Liver (tissue), 8 donors: ENCODE measurements at regions not wholly inside any gene's neighbourhood (a gene's known extent, or its start where the extent isn't known, plus 50 kb on each side); places are given as distances from the start of the nearest gene placed in this dataset.

ENCODE experiments used
- DNase-seq: peaks from one replicate; pipeline ENCODE4 v3.0.0-alpha.2; 2017; ENCODE audit warnings: low spot score
- H3K27ac ChIP-seq, 2 donors: one replicate each; pipeline ENCODE4 v1.7.0; 2013; ENCODE audit warnings: inconsistent platforms in 2 of 2, low read length in 2 of 2, control low read depth in 1 of 2, low read depth in 1 of 2, mild to moderate bottlenecking in 1 of 2
- H3K27me3 ChIP-seq, 4 donors: one replicate each; pipeline versions ENCODE4 v1.6.1 to v1.7.0; 2013; ENCODE audit warnings: low read length in 3 of 4, inconsistent platforms in 1 of 4, mild to moderate bottlenecking in 1 of 4, moderate library complexity in 1 of 4; ENCODE audit not compliant: control insufficient read depth in 4 of 4, insufficient read depth in 4 of 4
- H3K36me3 ChIP-seq, 4 donors: one replicate each; pipeline versions ENCODE4 v1.6.1 to v1.7.0; 2013; ENCODE audit warnings: low read length in 3 of 4, mild to moderate bottlenecking in 3 of 4, low read depth in 1 of 4, moderate library complexity in 1 of 4; ENCODE audit not compliant: control insufficient read depth in 4 of 4, insufficient read depth in 3 of 4
- H3K4me1 ChIP-seq, 4 donors: one replicate each; pipeline versions ENCODE4 v1.6.1 to v1.7.0; 2013; ENCODE audit warnings: low read length in 3 of 4, mild to moderate bottlenecking in 3 of 4, moderate library complexity in 1 of 4; ENCODE audit not compliant: control insufficient read depth in 4 of 4, insufficient read depth in 4 of 4
- H3K4me3 ChIP-seq, 3 donors: one replicate each; pipeline versions ENCODE4 v1.6.1 to v1.7.0; 2013; ENCODE audit warnings: low read length in 3 of 3, control low read depth in 1 of 3, low read depth in 1 of 3, mild to moderate bottlenecking in 1 of 3
- H3K9ac ChIP-seq, 2 donors: one replicate each; pipeline ENCODE4 v1.7.0; 2013; ENCODE audit warnings: low read length in 2 of 2, mild to moderate bottlenecking in 2 of 2, moderate library complexity in 2 of 2, control low read depth in 1 of 2, low read depth in 1 of 2
- H3K9me3 ChIP-seq, 4 donors: one replicate each; pipeline versions ENCODE4 v1.6.1 to v1.7.0; 2013; ENCODE audit warnings: low read length in 3 of 4; ENCODE audit not compliant: control insufficient read depth in 4 of 4
- EGR1 ChIP-seq, 2 donors: IDR thresholded peaks; 2 replicates each; pipeline ENCODE4 v1.6.1; 2016 to 2018; ENCODE audit warnings: antibody characterized with exemption in 2 of 2, low read depth in 2 of 2
- FOXA1 ChIP-seq: IDR thresholded peaks from 2 replicates; pipeline ENCODE4 v1.6.1; 2016; ENCODE audit warnings: antibody characterized with exemption
- FOXA2 ChIP-seq: IDR thresholded peaks from 2 replicates; pipeline ENCODE4 v1.6.1; 2016; ENCODE audit warnings: antibody characterized with exemption
- GABPA ChIP-seq, 2 donors: IDR thresholded peaks in 1 of 2; conservative IDR thresholded peaks in 1 of 2; 2 replicates each; pipeline ENCODE4 v1.6.1; 2016; ENCODE audit warnings: antibody characterized with exemption in 2 of 2, mild to moderate bottlenecking in 1 of 2, moderate library complexity in 1 of 2
- HNF4A ChIP-seq, 2 donors: conservative IDR thresholded peaks; 2 replicates each; pipeline ENCODE4 v1.6.1; 2016; ENCODE audit warnings: antibody characterized with exemption in 2 of 2, mild to moderate bottlenecking in 2 of 2
- JUND ChIP-seq, 2 donors: IDR thresholded peaks; 2 replicates each; pipeline ENCODE4 v1.6.1; 2016; ENCODE audit warnings: antibody characterized with exemption in 2 of 2
- NR2F2 ChIP-seq: IDR thresholded peaks from 2 replicates; pipeline ENCODE4 v1.6.1; 2016; ENCODE audit warnings: antibody characterized with exemption
- RAD21 ChIP-seq, 2 donors: IDR thresholded peaks; 2 replicates each; pipeline ENCODE4 v1.6.1; 2016; ENCODE audit warnings: antibody characterized with exemption in 2 of 2, mild to moderate bottlenecking in 2 of 2
- RXRA ChIP-seq, 2 donors: IDR thresholded peaks; 2 replicates each; pipeline ENCODE4 v1.6.1; 2017 to 2018; ENCODE audit warnings: antibody characterized with exemption in 2 of 2, mild to moderate bottlenecking in 1 of 2
- SP1 ChIP-seq: IDR thresholded peaks from 2 replicates; pipeline ENCODE4 v1.6.1; 2018; ENCODE audit warnings: antibody characterized with exemption, mild to moderate bottlenecking
- YY1 ChIP-seq: IDR thresholded peaks from 2 replicates; pipeline ENCODE4 v1.6.1; 2016; ENCODE audit warnings: antibody characterized with exemption, mild to moderate bottlenecking
- WGBS: extraction: QIAGEN DNeasy Blood & Tissue Kit; methylation state at CpG from one replicate; pipeline ENCODE4 v1.1.7; 2013; 5-methylcytosine and 5-hydroxymethylcytosine counted together
- TF ChIP-seq, protein P1 (sequence below): IDR thresholded peaks from 2 replicates; pipeline ENCODE4 v1.6.1; 2016; ENCODE audit warnings: antibody characterized with exemption
- TF ChIP-seq, protein P2 (sequence below): IDR thresholded peaks from 2 replicates; pipeline ENCODE4 v1.6.1; 2016; ENCODE audit warnings: antibody characterized with exemption
- TF ChIP-seq, protein P3 (sequence below): IDR thresholded peaks from 2 replicates; pipeline ENCODE4 v1.6.1; 2016; ENCODE audit warnings: antibody characterized with exemption, mild to moderate bottlenecking
- TF ChIP-seq, protein P4 (sequence below): IDR thresholded peaks from 2 replicates; pipeline ENCODE4 v1.6.1; 2016; ENCODE audit warnings: antibody characterized with exemption
- TF ChIP-seq, protein P5 (sequence below): fragments of 150-350 bp; IDR thresholded peaks from 2 replicates; pipeline ENCODE4 v1.5.1; 2017; ENCODE audit warnings: improper control_type of control experiment, low read depth, low read length; ENCODE audit not compliant: missing input control
- donor health status: healthy.
- donor health status: healthy.
- donor health status: healthy.
- donor health status: healthy.
- donor health status: healthy.

DNA sequence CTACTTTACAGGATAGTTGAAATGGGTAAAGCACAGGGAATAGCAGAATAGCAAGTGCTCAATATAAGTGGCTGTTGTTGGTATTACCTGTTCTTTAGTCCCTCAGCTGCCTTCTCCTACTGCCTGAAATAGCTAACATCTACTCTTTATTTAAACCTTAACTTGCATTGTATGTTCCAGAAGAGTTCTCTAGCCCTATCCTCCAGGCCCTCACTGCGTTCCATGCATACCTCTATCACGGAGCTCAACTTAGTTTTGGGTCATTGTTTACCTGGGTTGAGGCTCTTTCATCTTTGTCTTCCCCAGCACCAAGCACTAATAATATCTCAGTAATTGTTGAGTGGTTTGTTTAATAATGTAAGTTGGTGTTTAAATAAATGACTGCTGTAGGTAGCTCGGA lies 242.2 kb upstream of the FANCL start:
- 78% methylated on average over 3 of the region's 3 CpGs for WGBS

DNA sequence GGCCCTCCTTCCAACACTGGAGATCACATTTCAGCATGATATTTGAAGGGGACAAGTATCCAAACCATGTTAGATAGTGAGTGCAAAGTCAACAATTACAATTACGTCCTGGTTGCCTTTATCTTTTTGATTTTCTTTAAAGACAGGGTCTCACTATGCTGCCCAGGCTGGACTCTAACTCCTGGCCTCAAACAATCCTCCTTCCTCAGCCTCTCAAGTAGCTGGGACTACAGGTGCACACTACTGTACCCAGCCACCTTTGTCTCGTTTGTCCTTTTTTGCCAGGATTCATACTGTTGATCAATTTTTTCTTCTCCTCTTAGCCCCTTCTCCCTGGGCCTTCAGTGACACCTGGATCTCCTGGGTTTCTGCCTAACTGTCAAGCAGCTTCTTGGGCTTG lies 240.5 kb upstream of the FANCL start:
- no peaks in the 10 kb centered on the region for H3K27me3 ChIP-seq
- H3K9me3 ChIP-seq = peaks cover 1 to 9% (median 3%) of the 10 kb centered on the region in 4 donors
- H3K4me3 ChIP-seq = no peak overlapping the region
- H3K9ac ChIP-seq = no peak overlapping the region
- WGBS = 69% methylated on average over 2 of the region's 2 CpGs
- no peaks in the 10 kb centered on the region for H3K36me3 ChIP-seq
- no peak overlapping the region for H3K27ac ChIP-seq
- no peaks in the 10 kb centered on the region for H3K4me1 ChIP-seq
- TF ChIP-seq, protein P1, sequence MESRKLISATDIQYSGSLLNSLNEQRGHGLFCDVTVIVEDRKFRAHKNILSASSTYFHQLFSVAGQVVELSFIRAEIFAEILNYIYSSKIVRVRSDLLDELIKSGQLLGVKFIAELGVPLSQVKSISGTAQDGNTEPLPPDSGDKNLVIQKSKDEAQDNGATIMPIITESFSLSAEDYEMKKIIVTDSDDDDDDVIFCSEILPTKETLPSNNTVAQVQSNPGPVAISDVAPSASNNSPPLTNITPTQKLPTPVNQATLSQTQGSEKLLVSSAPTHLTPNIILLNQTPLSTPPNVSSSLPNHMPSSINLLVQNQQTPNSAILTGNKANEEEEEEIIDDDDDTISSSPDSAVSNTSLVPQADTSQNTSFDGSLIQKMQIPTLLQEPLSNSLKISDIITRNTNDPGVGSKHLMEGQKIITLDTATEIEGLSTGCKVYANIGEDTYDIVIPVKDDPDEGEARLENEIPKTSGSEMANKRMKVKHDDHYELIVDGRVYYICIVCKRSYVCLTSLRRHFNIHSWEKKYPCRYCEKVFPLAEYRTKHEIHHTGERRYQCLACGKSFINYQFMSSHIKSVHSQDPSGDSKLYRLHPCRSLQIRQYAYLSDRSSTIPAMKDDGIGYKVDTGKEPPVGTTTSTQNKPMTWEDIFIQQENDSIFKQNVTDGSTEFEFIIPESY = no peak
- TF ChIP-seq EGR1 (IDR thresholded peaks at IDR 0.05; ENCODE audit: low read depth in 2 of 2) = no peak
- TF ChIP-seq FOXA1 = no peak
- TF ChIP-seq HNF4A (conservative IDR thresholded peaks at IDR 0.05) = no peak
- TF ChIP-seq SP1 = no peak
- TF ChIP-seq, protein P2, sequence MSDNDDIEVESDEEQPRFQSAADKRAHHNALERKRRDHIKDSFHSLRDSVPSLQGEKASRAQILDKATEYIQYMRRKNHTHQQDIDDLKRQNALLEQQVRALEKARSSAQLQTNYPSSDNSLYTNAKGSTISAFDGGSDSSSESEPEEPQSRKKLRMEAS = no peak
- TF ChIP-seq RXRA (IDR thresholded peaks at IDR 0.05) = no peak
- no peak for TF ChIP-seq YY1
- TF ChIP-seq, protein P3, sequence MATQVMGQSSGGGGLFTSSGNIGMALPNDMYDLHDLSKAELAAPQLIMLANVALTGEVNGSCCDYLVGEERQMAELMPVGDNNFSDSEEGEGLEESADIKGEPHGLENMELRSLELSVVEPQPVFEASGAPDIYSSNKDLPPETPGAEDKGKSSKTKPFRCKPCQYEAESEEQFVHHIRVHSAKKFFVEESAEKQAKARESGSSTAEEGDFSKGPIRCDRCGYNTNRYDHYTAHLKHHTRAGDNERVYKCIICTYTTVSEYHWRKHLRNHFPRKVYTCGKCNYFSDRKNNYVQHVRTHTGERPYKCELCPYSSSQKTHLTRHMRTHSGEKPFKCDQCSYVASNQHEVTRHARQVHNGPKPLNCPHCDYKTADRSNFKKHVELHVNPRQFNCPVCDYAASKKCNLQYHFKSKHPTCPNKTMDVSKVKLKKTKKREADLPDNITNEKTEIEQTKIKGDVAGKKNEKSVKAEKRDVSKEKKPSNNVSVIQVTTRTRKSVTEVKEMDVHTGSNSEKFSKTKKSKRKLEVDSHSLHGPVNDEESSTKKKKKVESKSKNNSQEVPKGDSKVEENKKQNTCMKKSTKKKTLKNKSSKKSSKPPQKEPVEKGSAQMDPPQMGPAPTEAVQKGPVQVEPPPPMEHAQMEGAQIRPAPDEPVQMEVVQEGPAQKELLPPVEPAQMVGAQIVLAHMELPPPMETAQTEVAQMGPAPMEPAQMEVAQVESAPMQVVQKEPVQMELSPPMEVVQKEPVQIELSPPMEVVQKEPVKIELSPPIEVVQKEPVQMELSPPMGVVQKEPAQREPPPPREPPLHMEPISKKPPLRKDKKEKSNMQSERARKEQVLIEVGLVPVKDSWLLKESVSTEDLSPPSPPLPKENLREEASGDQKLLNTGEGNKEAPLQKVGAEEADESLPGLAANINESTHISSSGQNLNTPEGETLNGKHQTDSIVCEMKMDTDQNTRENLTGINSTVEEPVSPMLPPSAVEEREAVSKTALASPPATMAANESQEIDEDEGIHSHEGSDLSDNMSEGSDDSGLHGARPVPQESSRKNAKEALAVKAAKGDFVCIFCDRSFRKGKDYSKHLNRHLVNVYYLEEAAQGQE = no peak
- TF ChIP-seq RAD21 (IDR thresholded peaks at IDR 0.05) = no peak
- TF ChIP-seq, protein P4, sequence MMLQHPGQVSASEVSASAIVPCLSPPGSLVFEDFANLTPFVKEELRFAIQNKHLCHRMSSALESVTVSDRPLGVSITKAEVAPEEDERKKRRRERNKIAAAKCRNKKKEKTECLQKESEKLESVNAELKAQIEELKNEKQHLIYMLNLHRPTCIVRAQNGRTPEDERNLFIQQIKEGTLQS = no peak
- TF ChIP-seq JUND (IDR thresholded peaks at IDR 0.05) = no peak
- no peak for DNase-seq

More for the DNA sequence above, 242.2 kb upstream of the FANCL start:
- Histone ChIP-seq H3K27me3 (no peaks in the 10 kb centered on the region), H3K9me3 (peaks cover 2 to 19% (median 8%) of the 10 kb centered on the region in 4 donors), H3K36me3 (no peaks in the 10 kb centered on the region), H3K27ac (no peak overlapping the region), H3K4me3 (no peak overlapping the region), H3K9ac (no peak overlapping the region), H3K4me1 (no peaks in the 10 kb centered on the region)
- DNase-seq = no peak
- TF ChIP-seq GABPA (IDR thresholded peaks at IDR 0.05 in 1 of 2, conservative IDR thresholded peaks at IDR 0.05 in 1 of 2) (no peak), YY1 (no peak), HNF4A (conservative IDR thresholded peaks at IDR 0.05) (no peak), EGR1 (IDR thresholded peaks at IDR 0.05; ENCODE audit: low read depth in 2 of 2) (no peak), NR2F2 (no peak), FOXA2 (no peak)
- TF ChIP-seq, protein P5, sequence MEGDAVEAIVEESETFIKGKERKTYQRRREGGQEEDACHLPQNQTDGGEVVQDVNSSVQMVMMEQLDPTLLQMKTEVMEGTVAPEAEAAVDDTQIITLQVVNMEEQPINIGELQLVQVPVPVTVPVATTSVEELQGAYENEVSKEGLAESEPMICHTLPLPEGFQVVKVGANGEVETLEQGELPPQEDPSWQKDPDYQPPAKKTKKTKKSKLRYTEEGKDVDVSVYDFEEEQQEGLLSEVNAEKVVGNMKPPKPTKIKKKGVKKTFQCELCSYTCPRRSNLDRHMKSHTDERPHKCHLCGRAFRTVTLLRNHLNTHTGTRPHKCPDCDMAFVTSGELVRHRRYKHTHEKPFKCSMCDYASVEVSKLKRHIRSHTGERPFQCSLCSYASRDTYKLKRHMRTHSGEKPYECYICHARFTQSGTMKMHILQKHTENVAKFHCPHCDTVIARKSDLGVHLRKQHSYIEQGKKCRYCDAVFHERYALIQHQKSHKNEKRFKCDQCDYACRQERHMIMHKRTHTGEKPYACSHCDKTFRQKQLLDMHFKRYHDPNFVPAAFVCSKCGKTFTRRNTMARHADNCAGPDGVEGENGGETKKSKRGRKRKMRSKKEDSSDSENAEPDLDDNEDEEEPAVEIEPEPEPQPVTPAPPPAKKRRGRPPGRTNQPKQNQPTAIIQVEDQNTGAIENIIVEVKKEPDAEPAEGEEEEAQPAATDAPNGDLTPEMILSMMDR = no peak
- TF ChIP-seq, protein P1 = no peak
